Kidney (tissue), 13 donors: ENCODE measurements at regions not wholly inside any gene's neighbourhood (a gene's known extent, or its start where the extent isn't known, plus 50 kb on each side); places are given as distances from the start of the nearest gene placed in this dataset.

Experiments used
- DNase-seq, 5 donors: peaks; one replicate each; pipeline ENCODE4 v3.0.0-alpha.2; 2013 to 2020
- FAIRE-seq: peaks from 2 replicates; lab custom pipeline; 2012; peaks lifted over from hg19 to GRCh38; lab: Jason Lieb, UNC
- H3K27ac ChIP-seq, 2 donors: one replicate each; pipeline ENCODE4 v1.7.0; 2013; ENCODE audit warnings: low read depth in 2 of 2, low read length in 2 of 2, inconsistent platforms in 1 of 2
- H3K27me3 ChIP-seq: one replicate; pipeline ENCODE4 v1.7.1; 2013; ENCODE audit warnings: low read length, inconsistent platforms; ENCODE audit not compliant: control insufficient read depth, insufficient read depth
- H3K36me3 ChIP-seq, 3 donors: one replicate each; pipeline versions ENCODE4 v1.7.0 to v1.7.1; 2013; ENCODE audit warnings: low read length in 3 of 3, control low read depth in 1 of 3, inconsistent platforms in 1 of 3; ENCODE audit not compliant: insufficient read depth in 3 of 3, control insufficient read depth in 2 of 3
- H3K4me1 ChIP-seq, 3 donors: one replicate each; pipeline versions ENCODE4 v1.7.0 to v1.7.1; 2013; ENCODE audit warnings: low read length in 3 of 3, inconsistent platforms in 1 of 3, low read depth in 1 of 3; ENCODE audit not compliant: control insufficient read depth in 2 of 3, insufficient read depth in 2 of 3
- H3K4me3 ChIP-seq, 3 donors: one replicate each; pipeline versions ENCODE4 v1.7.0 to v1.8.1; 2013; ENCODE audit warnings: low read length in 3 of 3, control low read depth in 1 of 3, inconsistent platforms in 1 of 3
- H3K9ac ChIP-seq, 3 donors: one replicate each; pipeline versions ENCODE4 v1.7.0 to v1.7.1; 2013; ENCODE audit warnings: low read length in 3 of 3, control low read depth in 1 of 3, inconsistent platforms in 1 of 3
- H3K9me3 ChIP-seq, 3 donors: one replicate each; pipeline versions ENCODE4 v1.7.0 to v1.7.1; 2013; ENCODE audit warnings: low read length in 3 of 3, control low read depth in 1 of 3, inconsistent platforms in 1 of 3; ENCODE audit not compliant: control insufficient read depth in 2 of 3, insufficient read depth in 1 of 3
- CTCF ChIP-seq: IDR thresholded peaks from 3 replicates; pipeline ENCODE4 v1.5.1; 2012; ENCODE audit warnings: mild to moderate bottlenecking, moderate library complexity, borderline replicate concordance; ENCODE audit not compliant: insufficient read depth; ENCODE audit errors: extremely low read depth
- intact Hi-C: fragments of 100-400 bp; cut with DNase I; formaldehyde crosslinking; loops from one replicate; pipeline ENCODE4 v1.11.1; 2022
- donor health status: control.
- donor health status: control.
- donor health status: control.
- donor health status: control.
- donor health status: control.
- donor health status: DM: yes; HTN: yes; CAD: no.
- donor health status: Normal renal cell carcinoma (clear cell type).

GRCh38 chr18:27491772-27492171 is 306.7 kb upstream of the CHST9 start:
- FAIRE-seq (no peak), DNase-seq (no peak)
- no peaks in the 10 kb centered on the region for H3K4me1 ChIP-seq
- no peak overlapping the region for H3K9ac ChIP-seq
- intact Hi-C loops, result no loop called here
- no peak for TF ChIP-seq CTCF
- H3K9me3 ChIP-seq, result no peaks in the 10 kb centered on the region
- H3K36me3 ChIP-seq, result no peaks in the 10 kb centered on the region
- no peak overlapping the region for H3K4me3 ChIP-seq
- no peak overlapping the region for H3K27ac ChIP-seq
- H3K27me3 ChIP-seq, result no peaks in the 10 kb centered on the region

DNA sequence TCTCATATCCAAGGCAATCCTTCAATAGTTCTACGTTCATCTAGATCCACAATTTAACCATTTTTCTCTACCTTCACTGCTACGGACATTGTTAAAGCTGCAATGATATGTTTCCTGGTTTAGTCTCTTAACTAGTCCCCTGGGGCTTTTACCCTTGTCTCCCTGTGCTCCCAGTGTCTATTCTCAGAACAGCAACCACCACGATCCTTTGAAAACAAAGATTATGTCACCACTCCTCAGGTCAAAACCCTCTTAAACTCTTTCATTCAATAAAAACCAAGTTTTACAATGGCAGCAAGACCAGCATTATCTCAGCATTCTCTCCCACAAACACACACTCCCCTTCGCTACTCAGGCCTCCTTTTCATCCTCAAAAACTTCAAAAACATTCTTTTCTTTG is 298.2 kb upstream of the CHST9 start:
- Histone ChIP-seq H3K4me1 (no peaks in the 10 kb centered on the region), H3K27ac (no peak overlapping the region), H3K9ac (no peak overlapping the region), H3K36me3 (no peaks in the 10 kb centered on the region), H3K9me3 (no peaks in the 10 kb centered on the region), H3K27me3 (no peaks in the 10 kb centered on the region), H3K4me3 (no peak overlapping the region)
- FAIRE-seq (no peak), DNase-seq (no peak)
- TF ChIP-seq CTCF, result no peak
- intact Hi-C loops, result no loop called here

DNA sequence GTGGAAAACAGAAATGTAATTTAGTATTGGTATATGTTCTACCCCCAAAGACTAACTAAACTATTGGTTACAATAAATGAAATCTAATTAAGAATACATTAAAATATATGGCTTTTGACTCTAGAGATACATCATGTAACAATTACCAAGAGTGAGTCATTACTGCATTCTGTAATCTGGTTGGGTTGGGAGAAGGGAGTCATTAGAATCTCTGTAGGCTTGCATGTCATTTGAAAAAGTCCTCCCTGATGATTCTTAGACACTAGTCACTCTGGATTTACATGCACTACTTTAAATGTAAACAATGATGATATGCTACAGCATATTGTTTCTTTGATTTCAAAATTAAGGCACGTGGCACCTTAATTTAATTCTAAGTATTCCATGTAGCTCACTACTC is 293.4 kb upstream of the CHST9 start:
- intact Hi-C loops, result no loop called here
- no peak for FAIRE-seq
- H3K4me1 ChIP-seq, result no peaks in the 10 kb centered on the region

More for the DNA sequence above, 293.4 kb upstream of the CHST9 start:
- Histone ChIP-seq H3K27ac (no peak overlapping the region), H3K36me3 (no peaks in the 10 kb centered on the region), H3K27me3 (no peaks in the 10 kb centered on the region), H3K9me3 (no peaks in the 10 kb centered on the region), H3K9ac (no peak overlapping the region), H3K4me3 (no peak overlapping the region)
- no peak for DNase-seq
- no peak for TF ChIP-seq CTCF
